Keratinocyte (primary cell): ENCODE measurements at regions not wholly inside any gene's neighbourhood (a gene's known extent, or its start where the extent isn't known, plus 50 kb on each side); places are given as distances from the start of the nearest gene placed in this dataset.

Source experiments
- DNase-seq: peaks from one replicate; pipeline ENCODE4 v3.0.0-alpha.2; 2011; ENCODE audit warnings: low read depth, missing footprints, low spot score
- FAIRE-seq: peaks from 2 replicates; lab custom pipeline; 2011; peaks lifted over from hg19 to GRCh38; lab: Jason Lieb, UNC
- H2AFZ ChIP-seq: 2 replicates; pipeline ENCODE4 v1.6.0; 2012; ENCODE audit warnings: low read length, control low read depth, inconsistent platforms; ENCODE audit not compliant: control insufficient read depth
- H3K27ac ChIP-seq: 2 replicates; pipeline ENCODE4 v1.5.1; 2011; ENCODE audit warnings: low read length; ENCODE audit not compliant: control insufficient read depth, insufficient read depth
- H3K27me3 ChIP-seq: 3 replicates; pipeline ENCODE4 v1.6.0; 2011; ENCODE audit warnings: low read length; ENCODE audit not compliant: control insufficient read depth, insufficient read depth; ENCODE audit errors: extremely low read depth
- H3K36me3 ChIP-seq, 2 experiments: 2 replicates in 1 of 2; 3 replicates in 1 of 2; pipeline ENCODE4 v1.5.1; 2011; ENCODE audit warnings: low read length in 2 of 2, mild to moderate bottlenecking in 1 of 2; ENCODE audit not compliant: control insufficient read depth in 2 of 2, insufficient read depth in 2 of 2; ENCODE audit errors: extremely low read depth in 1 of 2
- H3K4me1 ChIP-seq: 3 replicates; pipeline ENCODE4 v1.5.1; 2011; ENCODE audit warnings: low read length; ENCODE audit not compliant: control insufficient read depth, insufficient read depth; ENCODE audit errors: extremely low read depth
- H3K4me2 ChIP-seq: 3 replicates; pipeline ENCODE4 v1.6.0; 2011; ENCODE audit warnings: low read depth, low read length; ENCODE audit not compliant: control insufficient read depth, insufficient read depth; ENCODE audit errors: extremely low read depth
- H3K4me3 ChIP-seq, 3 experiments: fragments of 200-600 bp in 1 of 3; sonication (generic) in 1 of 3; 2 replicates in 2 of 3; 3 replicates in 1 of 3; pipeline ENCODE4 v1.5.1; 2011 to 2016; ENCODE audit warnings: low read length in 3 of 3, mild to moderate bottlenecking in 3 of 3, control low read depth in 2 of 3, inconsistent platforms in 1 of 3, low read depth in 1 of 3, mixed read lengths in 1 of 3, mixed run types in 1 of 3, moderate library complexity in 1 of 3; ENCODE audit not compliant: control insufficient read depth in 2 of 3, insufficient read depth in 2 of 3; ENCODE audit errors: extremely low read depth in 1 of 3
- H3K79me2 ChIP-seq: 2 replicates; pipeline ENCODE4 v1.6.0; 2012; ENCODE audit warnings: low read length; ENCODE audit not compliant: control insufficient read depth, insufficient read depth
- H3K9ac ChIP-seq: 3 replicates; pipeline ENCODE4 v1.6.0; 2011; ENCODE audit warnings: low read length; ENCODE audit not compliant: control insufficient read depth, insufficient read depth; ENCODE audit errors: extremely low read depth
- H3K9me1 ChIP-seq: 3 replicates; pipeline ENCODE4 v1.6.0; 2011; ENCODE audit warnings: low read length; ENCODE audit not compliant: control insufficient read depth, insufficient read depth; ENCODE audit errors: extremely low read depth
- H3K9me3 ChIP-seq: 2 replicates; pipeline ENCODE4 v1.5.1; 2012; ENCODE audit warnings: low read depth, low read length; ENCODE audit not compliant: control insufficient read depth
- H4K20me1 ChIP-seq: 3 replicates; pipeline ENCODE4 v1.6.0; 2011; ENCODE audit warnings: low read length; ENCODE audit not compliant: control insufficient read depth, insufficient read depth; ENCODE audit errors: extremely low read depth
- CTCF ChIP-seq, 3 experiments: IDR thresholded peaks in 1 of 3; conservative IDR thresholded peaks in 1 of 3; optimal IDR thresholded peaks in 1 of 3; 2 replicates in 2 of 3; 3 replicates in 1 of 3; pipeline versions ENCODE3 to v1.5.1; 2011; ENCODE audit warnings: low read length in 3 of 3, mild to moderate bottlenecking in 3 of 3, moderate library complexity in 2 of 3, control low read depth in 1 of 3, inconsistent platforms in 1 of 3; ENCODE audit not compliant: insufficient read depth in 2 of 3; ENCODE audit errors: extremely low read depth in 1 of 3
- EZH2 ChIP-seq: IDR thresholded peaks from one replicate; pipeline ENCODE4 v1.6.1; 2012; ENCODE audit warnings: inconsistent platforms, mild to moderate bottlenecking, low read length, moderate library complexity
- dilution Hi-C: fragments of 300-500 bp; cut with MboI; formaldehyde crosslinking; loops from one replicate; pipeline ENCODE4 v1.7.0; 2020; ENCODE audit warnings: low sequenced_read_pairs; ENCODE audit not compliant: extremely low pct_ligation_motif_present

GRCh38 chr2:195279840-195280427, 377.1 kb upstream of the SLC39A10 start:
- H3K9me3 ChIP-seq: no peaks in the 10 kb centered on the region
- H3K79me2 ChIP-seq: no peaks in the 10 kb centered on the region
- no peaks in the 10 kb centered on the region for H3K27me3 ChIP-seq
- no peak overlapping the region for H3K4me3 ChIP-seq
- H3K9me1 ChIP-seq: no peaks in the 10 kb centered on the region
- no peak for TF ChIP-seq CTCF (optimal IDR thresholded peaks at IDR 0.05 in 1 of 3, IDR thresholded peaks at IDR 0.05 in 1 of 3, conservative IDR thresholded peaks at IDR 0.05 in 1 of 3; ENCODE audit: extremely low read depth in 1 of 3, insufficient read depth in 2 of 3, low read length in 3 of 3)
- TF ChIP-seq EZH2: no peak
- H3K9ac ChIP-seq: no peak overlapping the region
- dilution Hi-C loops: no loop called here
- no peak overlapping the region for H3K4me2 ChIP-seq
- H3K4me1 ChIP-seq: no peaks in the 10 kb centered on the region
- DNase-seq: no peak
- FAIRE-seq: no peak
- no peaks in the 10 kb centered on the region for H4K20me1 ChIP-seq
- no peak overlapping the region for H2AFZ ChIP-seq
- H3K36me3 ChIP-seq: no peaks in the 10 kb centered on the region
- H3K27ac ChIP-seq: no peak overlapping the region

GRCh38 chr2:195270466-195271039, 386.5 kb upstream of the SLC39A10 start:
- TF ChIP-seq CTCF (optimal IDR thresholded peaks at IDR 0.05 in 1 of 3, IDR thresholded peaks at IDR 0.05 in 1 of 3, conservative IDR thresholded peaks at IDR 0.05 in 1 of 3; ENCODE audit: extremely low read depth in 1 of 3, insufficient read depth in 2 of 3, low read length in 3 of 3) (no peak), EZH2 (no peak)
- dilution Hi-C loops: no loop called here
- Histone ChIP-seq H2AFZ (no peak overlapping the region), H3K27me3 (no peaks in the 10 kb centered on the region), H3K4me2 (no peak overlapping the region), H3K27ac (no peak overlapping the region), H3K4me1 (no peaks in the 10 kb centered on the region), H3K79me2 (no peaks in the 10 kb centered on the region), H4K20me1 (no peaks in the 10 kb centered on the region), H3K9me1 (no peaks in the 10 kb centered on the region), H3K4me3 (no peak overlapping the region), H3K9me3 (no peaks in the 10 kb centered on the region), H3K9ac (no peak overlapping the region), H3K36me3 (no peaks in the 10 kb centered on the region)
- FAIRE-seq: no peak
- no peak for DNase-seq
